ENCODE measurements at regions not wholly inside any gene's neighbourhood (a gene's known extent, or its start where the extent isn't known, plus 50 kb on each side); places are given as distances from the start of the nearest gene placed in this dataset.
"Not testable (repeated sequence)": the region's sequence is repeated elsewhere in the genome, so short reads cannot be mapped to it uniquely, and the experiment has no call there.

DNA sequence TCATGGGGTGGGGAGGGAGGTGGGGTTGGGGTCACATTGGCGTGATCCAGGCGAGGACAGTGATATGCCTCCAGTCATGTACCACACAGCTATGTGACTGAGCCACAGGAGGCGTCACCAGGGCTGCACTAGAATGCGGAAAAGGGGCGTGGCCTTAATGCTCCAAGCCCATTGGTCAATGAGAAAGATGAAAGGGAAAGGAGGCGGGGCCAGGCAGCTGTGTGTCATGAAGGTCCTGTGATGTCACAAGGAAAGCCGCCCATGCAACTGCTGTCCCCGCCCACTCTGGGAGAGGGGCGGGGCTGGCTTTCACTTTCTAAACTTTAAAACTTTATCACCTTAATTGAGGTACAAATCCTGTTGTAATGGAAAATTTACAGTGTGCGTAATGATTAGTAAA is 89.4 kb upstream of the ADCY2 start:
- TF ChIP-seq, protein P1, sequence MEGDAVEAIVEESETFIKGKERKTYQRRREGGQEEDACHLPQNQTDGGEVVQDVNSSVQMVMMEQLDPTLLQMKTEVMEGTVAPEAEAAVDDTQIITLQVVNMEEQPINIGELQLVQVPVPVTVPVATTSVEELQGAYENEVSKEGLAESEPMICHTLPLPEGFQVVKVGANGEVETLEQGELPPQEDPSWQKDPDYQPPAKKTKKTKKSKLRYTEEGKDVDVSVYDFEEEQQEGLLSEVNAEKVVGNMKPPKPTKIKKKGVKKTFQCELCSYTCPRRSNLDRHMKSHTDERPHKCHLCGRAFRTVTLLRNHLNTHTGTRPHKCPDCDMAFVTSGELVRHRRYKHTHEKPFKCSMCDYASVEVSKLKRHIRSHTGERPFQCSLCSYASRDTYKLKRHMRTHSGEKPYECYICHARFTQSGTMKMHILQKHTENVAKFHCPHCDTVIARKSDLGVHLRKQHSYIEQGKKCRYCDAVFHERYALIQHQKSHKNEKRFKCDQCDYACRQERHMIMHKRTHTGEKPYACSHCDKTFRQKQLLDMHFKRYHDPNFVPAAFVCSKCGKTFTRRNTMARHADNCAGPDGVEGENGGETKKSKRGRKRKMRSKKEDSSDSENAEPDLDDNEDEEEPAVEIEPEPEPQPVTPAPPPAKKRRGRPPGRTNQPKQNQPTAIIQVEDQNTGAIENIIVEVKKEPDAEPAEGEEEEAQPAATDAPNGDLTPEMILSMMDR (IDR thresholded peaks at IDR 0.05; ENCODE audit: low read depth, low read length, poor library complexity, severe bottlenecking) = not testable (repeated sequence)
- not testable (repeated sequence) for TF ChIP-seq EZH2phosphoT487 (IDR thresholded peaks at IDR 0.05; ENCODE audit: borderline replicate concordance, low read length)
